DMS53 treated with DMSO at 0.1 percent for 48 hours (cell line): ENCODE measurements at regions not wholly inside any gene's neighbourhood (a gene's known extent, or its start where the extent isn't known, plus 50 kb on each side); places are given as distances from the start of the nearest gene placed in this dataset.

Source experiments
- DNase-seq: peaks from one replicate; lab custom pipeline; 2025; ENCODE audit not compliant: unreplicated experiment; lab: John Stamatoyannopoulos, UW

DNA sequence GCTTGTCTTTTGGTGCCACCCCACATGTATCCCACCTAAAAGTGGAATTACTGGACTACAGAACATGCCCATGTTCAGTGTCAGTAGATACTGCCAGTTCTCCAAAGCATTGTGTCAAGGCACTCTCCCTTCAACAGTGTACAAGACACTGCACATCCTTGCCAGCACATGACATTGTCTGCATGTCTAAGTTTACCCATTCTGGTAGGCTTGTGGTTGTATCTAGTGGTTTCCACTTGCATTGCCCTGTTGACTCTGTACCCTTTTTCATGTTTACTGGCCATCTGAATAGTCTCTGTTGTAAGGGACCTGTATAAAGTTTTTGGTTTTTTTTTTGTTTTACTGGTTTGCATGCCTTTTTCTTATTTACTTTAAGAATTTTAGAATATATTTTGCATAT lies 222.4 kb upstream of the CNR1 start:
- DNase-seq: no peak

DNA sequence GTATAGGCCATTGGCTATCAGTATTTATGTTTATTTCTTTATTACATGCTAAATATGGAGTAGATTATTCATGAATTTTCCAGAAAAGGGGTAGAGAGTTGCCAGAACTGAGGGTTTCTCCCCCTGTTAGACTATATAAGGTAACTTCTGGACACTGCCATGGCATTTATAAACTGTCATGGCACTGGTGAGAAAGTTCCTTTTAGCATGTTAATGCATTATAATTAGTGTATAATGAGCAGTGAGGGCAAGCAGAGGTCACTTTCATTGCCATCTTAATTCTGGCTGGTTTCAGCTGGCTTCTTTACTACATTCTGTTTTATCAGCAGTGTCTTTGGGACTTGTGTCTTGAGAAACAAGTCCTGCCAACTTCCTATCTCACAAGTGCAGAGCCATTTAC lies 220.0 kb upstream of the CNR1 start:
- no peak for DNase-seq

DNA sequence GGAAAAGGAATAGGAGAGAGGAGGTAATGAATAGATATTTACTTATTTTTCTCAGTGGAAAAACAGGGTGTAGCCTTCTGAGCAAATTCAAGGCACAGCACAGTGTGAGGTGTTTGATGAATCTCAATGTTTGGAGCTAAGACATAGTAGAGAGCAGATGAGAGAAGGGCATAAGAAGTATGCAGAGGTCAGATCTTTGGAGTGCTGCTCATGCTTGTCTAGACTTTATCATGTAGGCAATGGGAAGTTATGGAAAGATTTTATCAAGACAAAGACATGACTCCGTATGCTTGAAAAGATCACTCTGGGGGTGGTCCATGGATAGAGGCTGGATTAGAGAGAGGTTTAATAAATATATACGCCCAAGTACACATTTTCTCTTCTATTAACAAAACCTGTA lies 217.0 kb upstream of the CNR1 start:
- DNase-seq: no peak

DNA sequence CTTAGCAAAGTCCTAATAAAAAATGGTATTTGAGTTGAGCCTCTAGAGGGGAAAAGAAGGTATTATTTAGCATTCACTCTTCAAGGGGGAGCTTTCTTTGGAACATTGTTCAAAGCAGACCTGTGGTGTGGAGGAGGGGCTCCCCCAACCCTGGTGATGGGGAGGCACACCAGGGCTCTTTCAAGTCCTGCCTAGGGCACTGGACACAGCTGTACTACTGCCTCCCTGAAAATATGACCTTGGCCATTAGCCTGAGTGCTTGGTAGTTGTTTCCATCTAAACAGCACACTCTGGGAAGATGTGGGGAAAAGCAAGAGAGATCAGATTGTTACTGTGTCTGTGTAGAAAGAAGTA lies 215.1 kb upstream of the CNR1 start:
- DNase-seq: no peak

DNA sequence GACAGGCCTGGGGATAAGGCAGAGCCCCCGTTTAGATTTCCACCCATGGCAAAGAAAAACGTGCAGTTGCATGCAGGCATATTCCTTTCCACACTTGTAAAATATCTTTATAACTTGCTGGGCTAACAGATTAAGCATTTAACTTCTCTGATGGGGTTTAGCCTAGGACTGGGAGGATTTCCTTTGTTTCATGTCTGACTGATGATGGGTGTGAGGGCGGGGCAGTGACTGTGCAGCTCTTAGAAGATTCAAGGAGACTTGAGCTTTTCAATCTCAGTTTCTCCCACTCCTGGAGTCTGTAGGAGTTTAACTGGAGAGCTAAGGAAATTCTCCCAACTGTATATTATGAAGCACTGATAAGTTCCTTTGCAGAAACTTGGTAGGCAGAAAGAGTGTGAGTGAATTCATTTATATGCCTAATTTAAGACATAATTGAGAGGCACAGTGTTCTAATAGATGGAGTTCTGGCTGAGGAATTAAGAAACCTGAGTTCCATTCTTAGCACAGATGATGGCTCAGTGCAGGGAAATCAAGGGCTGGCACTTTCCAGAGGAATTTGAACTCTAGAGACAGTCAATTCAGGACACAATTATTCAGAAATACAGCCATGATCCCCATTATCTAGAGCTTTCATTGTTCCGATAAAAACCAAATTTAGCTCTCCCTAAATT lies 214.6 kb upstream of the CNR1 start:
- DNase-seq: no peak

DNA sequence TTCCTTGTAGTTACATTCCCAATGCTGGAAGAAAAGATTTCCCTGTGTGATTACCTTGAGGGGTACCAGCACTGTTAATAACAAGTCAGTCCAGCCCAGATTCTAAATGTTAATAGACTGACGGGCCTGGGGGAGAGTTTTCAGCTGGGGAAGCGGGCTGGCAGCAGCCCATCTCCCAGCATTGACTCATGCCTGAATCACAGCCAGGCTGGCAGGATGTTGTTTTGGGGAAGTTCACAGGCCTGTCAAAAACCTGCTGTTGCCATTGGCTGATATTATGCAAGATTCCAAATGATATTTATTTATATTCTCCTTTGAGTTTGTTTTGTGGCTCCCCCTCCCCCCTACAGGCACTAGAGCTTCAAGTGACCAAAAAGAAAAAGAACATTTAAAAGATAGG lies 213.9 kb upstream of the CNR1 start:
- DNase-seq: no peak

DNA sequence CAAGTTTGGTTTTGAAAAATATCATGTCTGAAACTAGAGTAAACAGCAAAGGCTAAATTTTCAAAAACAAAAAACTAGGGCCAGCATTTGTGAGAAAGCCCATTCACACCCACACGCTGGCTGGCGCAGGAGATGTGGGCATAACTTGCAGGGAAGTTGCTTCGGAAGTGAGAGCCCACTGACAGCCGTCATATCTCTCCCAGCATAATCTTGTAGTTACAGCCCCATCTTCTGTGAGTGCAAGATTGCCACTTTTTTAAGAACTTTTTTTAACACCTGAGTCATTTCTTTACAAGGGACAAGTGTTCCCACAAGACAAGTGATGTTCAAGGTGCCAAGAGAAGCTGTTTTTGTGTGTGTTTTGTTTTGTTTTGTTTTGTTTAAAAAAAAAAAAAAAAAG lies 212.5 kb upstream of the CNR1 start:
- no peak for DNase-seq

DNA sequence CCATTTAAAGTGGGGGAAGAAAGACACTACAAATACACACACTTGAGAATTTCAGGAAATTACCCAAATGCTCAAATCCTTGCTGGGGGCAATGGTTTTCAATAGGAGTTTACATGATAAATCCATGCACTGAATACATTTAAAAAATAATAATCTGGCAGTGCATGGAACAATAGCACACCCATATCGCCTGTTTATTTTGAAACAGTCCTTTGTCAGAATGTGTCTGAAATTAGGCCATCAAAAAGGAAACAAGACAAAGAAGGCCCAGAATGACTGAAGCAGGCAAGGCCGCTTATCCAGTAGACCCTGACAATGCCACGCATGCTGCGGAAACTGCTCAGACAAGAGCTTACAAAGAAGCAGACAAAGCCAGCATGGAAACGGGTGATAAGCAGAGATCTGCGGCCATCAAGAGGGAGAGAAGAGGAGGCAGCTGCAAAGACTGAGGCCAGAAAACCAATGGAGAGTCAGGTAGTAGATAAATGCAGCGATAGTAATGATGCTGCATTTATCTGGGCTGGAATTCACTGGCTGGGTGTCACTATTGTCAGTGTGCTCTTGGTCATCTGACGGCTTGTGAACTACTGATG lies 211.9 kb upstream of the CNR1 start:
- no peak for DNase-seq

DNA sequence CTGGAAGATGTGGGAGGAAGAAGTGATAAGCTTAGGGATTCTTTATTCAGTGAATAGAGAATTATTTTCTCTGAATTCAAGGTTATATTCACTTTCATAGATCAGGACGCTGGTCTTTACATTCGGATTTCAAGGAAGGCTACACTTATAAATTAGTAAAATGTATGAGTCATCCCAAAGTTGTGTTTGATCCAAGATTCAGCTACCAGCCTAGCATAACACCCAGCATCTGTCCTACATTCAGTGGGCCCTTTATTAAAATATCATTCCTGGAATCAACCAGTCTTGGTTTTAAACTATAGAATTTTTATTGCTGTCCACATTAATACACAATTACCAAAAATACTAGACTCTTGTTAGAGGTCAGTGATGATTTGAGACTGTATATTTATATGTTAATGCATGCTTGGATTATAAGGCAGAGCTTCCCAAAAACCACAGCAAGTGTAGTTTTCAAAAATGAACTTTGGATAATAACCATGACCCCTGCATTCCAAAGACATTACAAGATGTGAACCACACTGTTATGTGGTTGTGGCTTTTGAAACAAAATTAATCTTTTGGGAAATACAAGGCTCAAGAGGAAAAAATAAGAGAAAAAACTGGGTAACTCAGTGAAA lies 210.7 kb upstream of the CNR1 start:
- no peak for DNase-seq

DNA sequence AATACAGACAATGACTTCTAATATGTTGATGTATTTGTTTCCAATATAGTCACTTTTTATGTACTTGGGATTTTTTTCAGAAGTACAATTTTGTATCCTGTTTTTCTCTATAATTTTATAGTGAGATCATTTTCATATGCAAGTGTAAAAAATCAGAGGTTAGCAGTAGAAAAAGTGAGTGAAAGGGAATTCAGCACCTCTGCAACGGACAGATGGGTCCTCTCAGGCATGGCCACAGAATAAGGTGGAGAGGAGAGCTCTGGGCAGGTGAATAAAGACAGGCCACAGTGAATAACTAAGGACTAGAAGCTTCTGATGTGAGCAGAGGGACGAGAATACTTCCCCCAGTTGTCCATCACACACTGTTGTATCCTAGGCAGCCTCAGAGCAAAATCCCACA lies 210.1 kb upstream of the CNR1 start:
- DNase-seq: no peak

DNA sequence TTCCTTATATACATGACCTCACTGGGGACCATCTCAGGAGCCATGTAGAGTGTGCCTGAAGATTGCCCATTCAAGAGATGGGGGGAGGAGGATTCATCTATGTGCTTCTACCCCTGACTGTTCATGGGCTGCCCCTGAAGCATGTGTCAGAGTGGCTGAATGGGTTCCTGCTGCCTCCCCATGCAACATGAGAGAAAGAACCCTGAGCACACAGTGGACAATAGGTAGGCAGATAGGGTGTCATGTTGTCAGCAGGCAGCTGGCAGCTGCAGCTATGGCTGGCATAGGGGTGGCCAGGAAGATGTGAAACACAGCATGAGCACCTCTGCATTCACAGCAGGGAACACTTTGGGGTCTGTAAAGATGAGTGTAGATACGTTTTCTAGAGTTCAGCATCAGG lies 208.4 kb upstream of the CNR1 start:
- no peak for DNase-seq

DNA sequence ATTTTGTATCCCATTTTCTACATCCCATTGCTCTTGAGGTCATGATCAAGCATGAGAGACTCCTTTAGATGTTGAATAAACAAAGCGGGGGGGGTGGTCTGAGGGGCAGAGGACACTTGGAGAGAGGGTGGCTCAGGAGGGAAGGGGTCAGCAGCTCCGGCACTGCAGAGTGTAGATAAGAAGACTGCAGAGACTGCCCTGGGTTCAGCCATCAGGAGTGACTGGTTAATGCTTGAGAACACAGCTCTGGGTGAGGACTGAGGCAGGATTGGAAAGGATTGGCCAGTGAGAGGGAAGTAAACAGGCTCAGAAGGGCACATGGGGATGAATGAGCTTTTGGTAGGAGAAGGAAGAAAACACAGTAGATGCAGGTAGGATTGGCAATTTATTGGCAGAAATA lies 205.3 kb upstream of the CNR1 start:
- DNase-seq: no peak

DNA sequence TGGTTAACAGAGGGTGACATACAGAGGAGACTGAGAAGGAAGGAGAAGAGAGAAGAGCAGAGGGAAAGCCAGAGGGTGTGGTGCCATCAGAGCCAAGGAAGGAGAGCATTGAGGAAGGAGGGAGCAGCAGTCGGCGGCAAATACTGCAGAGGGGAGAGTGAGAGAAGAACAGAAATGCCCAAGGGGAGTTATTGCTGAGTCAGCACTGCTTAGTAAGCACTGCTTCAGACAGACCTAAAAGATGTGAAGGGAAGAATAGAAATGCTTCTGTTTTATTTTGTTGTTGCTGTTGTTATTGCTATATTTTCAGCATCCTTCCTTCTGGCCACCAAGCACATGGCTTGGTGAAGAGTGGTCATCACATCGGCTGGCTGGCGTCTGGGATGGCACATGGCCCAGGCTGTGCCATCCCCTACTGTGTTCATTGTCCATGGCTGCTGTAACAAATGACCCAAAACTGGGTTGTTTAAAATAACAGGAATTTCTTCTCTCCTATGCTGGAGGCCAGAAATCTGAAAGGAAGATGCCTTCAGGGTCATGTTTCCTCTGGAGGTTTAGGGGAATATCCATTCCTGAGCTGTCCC lies 204.1 kb upstream of the CNR1 start:
- no peak for DNase-seq

DNA sequence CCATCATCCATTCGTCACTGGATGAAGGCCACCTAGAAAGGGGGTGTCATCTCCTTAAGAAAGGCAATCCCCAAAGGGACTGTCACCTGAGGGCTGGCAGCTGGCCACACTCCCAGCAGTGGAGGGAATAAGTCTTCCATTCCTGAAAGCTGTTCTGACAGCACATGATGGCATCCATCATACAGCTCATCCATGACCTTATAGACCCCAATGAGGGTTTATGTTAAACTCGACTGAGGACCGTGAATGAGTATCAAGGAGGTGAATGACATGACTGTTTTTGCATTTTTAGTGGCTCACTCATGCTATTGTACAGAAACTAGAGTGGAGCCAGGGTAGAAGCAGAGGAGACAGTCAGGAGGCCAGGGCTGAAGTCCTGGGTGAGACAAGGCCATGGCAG lies 203.1 kb upstream of the CNR1 start:
- DNase-seq: no peak

DNA sequence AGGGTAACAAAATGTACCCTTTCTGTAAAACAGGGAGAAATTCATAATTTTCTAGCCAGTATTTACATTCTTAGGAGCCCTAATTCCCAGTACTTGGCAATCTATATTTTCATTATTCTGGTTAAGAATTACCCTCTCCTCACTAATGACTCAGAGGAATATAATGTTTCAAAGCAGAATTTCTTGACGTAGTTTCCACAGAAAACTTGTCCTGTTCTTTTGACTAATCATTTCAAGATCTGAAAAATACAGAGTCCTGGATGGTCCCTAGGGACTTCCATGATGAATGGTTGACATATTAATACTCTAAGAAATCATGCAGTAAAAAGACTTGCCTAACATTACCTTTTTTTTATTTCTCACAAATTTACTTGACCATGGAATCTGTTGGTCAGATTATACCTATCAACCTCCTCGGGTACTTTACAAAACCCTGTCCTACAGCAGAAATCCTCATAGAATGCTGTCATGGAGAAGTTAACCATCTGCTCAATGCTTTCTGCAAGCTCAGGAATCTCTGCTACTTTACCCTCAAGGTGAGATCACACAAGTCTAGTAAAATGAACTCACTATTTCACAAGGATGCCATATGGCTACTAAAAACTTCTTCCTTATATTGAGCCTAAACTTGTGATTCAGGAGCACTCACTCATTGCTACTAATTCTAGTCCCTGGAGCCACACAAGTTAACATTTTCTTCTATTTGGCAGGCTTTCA lies 202.1 kb upstream of the CNR1 start:
- DNase-seq: no peak

DNA sequence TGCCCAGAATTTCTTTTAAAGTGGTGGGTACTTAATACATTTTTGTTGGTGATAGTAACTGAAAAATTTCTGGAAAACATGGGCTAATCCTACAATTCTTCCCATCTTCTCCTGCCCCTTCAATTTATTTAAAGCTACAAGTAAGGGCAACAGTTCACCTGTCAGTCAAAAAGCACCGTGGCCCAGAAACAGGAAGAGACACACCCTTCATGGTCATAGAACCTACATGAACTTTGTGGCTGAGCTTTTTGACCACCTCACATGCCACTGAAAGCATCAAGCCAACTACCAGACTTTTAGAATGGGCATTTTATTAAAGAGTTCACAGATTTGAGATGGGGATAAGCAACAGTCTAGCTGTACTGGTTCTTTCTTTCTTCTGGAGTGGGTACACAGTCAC lies 201.1 kb upstream of the CNR1 start:
- no peak for DNase-seq

DNA sequence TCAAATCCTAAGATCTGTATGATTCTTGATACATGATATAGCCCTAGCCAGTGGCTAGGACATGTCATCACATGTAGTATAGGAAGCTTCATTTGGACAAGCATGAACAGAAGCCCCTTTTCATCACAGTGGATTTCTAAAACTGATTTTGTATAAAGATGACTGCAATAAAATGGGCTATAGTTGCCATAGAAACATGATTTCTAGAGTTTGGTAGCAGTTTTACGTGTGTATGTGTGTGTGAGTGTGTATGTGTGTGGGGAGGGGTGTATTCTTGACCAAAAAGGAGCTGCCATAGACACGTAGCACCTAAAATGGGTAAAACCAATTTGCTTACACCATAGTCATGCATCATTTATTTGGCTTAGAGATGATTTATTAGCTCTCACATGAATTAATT lies 200.5 kb upstream of the CNR1 start:
- no peak for DNase-seq

DNA sequence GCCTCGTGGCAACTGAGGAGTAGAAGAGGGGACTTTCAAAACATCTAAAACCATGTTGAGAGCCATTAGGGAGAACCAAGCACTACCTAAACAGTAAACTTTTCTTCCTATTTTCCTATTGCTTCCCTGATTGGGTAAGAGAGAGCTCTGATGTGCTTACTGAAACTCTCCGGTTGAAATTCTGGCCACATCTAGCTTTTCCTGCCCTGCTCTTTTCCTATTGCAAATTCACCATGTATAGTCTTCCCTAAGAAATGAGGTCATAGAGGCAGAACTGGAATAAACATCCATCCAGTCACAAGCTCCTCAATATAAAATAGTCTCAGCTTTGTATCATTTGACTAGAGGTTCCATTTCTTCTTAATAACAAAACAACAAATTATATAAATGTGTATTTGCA lies 199.5 kb upstream of the CNR1 start:
- DNase-seq: no peak

DNA sequence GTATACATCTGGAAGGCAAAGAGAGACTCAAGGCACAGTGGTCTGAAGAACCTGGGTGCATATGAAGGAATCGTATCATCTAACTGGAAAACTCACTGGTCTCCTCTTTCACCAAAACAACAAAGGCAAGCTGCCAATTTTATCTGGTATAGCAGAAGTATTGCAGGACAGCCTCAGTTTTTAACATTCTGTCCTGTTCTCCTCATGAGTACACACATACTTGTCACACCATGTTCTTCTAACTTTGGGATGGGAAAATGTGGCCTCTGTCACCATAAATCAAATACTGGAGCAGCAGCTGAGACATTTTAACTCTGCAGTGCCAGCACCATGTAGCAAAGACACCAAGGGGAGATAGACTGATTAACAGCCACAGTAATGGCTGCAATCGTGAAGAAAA lies 199.1 kb upstream of the CNR1 start:
- no peak for DNase-seq

DNA sequence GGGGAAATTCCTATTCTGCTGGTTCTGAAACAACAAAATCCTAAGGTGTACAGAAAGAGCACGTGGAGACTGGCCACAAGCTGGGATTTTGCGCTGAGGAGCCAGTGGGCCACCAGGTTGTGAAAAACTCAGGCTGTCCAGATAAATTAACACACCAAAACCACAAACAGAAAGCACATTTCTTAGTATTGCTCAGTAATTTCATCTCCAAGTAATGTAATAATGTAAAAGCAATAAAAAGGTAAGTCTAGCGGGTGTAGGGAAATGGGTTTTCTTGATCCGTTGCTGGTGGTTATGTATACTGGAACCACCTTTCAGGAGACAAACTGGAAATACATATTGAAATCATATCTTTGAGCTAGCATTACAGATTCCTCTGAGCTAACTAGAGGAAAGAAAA lies 195.6 kb upstream of the CNR1 start:
- no peak for DNase-seq

DNA sequence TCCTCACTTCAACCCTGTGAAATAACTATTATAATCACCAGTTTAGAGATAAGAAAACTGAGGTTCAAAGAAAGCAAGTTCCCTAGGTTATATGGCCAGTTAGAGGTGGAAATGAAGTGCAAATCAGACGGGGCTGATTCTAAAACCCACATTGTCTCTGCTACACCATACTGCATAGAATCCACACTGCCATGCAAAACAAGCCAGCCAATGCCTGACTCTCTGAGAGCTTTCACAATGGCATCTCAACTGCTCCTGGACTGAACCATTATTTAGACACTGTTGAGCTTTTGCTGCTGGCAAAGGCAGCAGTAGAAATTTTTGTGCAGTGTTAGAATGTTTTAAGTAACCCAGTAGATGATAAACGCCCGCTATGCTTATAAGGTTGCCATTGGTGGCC lies 195.2 kb upstream of the CNR1 start:
- no peak for DNase-seq

DNA sequence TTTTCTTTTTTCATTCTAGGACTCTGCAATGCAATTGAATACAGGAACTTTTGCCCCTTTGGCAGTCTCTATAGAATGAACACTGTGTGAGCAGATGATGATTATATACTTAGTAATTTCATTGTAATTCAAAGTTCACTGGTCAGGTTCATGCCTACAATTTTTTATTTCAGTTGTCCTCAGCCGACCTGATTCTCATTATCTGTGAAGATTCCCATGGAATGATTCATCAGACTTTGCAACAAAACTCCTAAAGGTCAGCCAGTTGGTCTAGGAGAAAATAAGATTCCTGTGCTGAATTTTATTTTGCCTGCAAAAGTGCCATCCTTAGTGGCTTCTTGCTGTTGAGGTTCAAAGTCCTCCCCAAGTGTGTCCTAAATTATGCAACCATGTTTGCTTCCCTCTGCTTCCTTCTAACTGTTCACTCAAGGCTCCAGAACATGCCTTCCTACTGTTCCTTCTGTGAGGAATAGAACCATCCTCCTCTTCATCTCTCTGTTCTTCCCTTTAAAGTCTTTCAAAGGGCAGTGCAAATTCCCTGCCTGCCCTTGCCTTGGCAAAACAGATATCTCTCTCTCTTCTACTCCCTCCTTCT lies 194.2 kb upstream of the CNR1 start:
- no peak for DNase-seq
